ENCODE measurements at regions not wholly inside any gene's neighbourhood (a gene's known extent, or its start where the extent isn't known, plus 50 kb on each side); places are given as distances from the start of the nearest gene placed in this dataset.

GRCh38 chr18:62457877-62458276 is 64.9 kb upstream of the ZCCHC2 start:
- H3K27me3 Mint-ChIP-seq (ENCODE audit: insufficient read depth, low read depth, poor library complexity), result peaks cover 2% of the 10 kb centered on the region
- Histone ChIP-seq H2AFZ (peak overlapping the region; percentile 19), H3F3A (replicated peaks; ENCODE audit: low read depth) (no peaks in the 10 kb centered on the region), H3K4me3 (no peak overlapping the region), H3K36me3 (ENCODE audit: insufficient read depth) (no peaks in the 10 kb centered on the region), H3K4me1 (ENCODE audit: insufficient read depth) (no peaks in the 10 kb centered on the region; the same call in 1 of the 2 replicates), H3K4me2 (no peak overlapping the region), H3K9me2 (ENCODE audit: insufficient read depth) (no peaks in the 10 kb centered on the region; the same call in 1 of the 2 replicates), H3K27ac (ENCODE audit: low read depth) (no peak overlapping the region), H3K27me3 (ENCODE audit: insufficient read depth) (no peaks in the 10 kb centered on the region), H4K20me1 (replicated peaks; ENCODE audit: insufficient read depth) (no peaks in the 10 kb centered on the region), H3K79me2 (replicated peaks; ENCODE audit: insufficient read depth) (no peaks in the 10 kb centered on the region)
- TF ChIP-seq ZNF114 (CRISPR knock-in tag; IDR thresholded peaks at IDR 0.05) (no peak), JUNB (IDR thresholded peaks at IDR 0.05; ENCODE audit: unreplicated experiment) (no peak), EZH2phosphoT487 (IDR thresholded peaks at IDR 0.05; ENCODE audit: unreplicated experiment) (no peak), STAT1 (IDR thresholded peaks at IDR 0.05; ENCODE audit: unreplicated experiment) (no peak), CTCF (conservative IDR thresholded peaks at IDR 0.05; ENCODE audit: low read depth in 2 of 2) (peak; percentile 32 to 54; a peak in 3 of 4 replicates)
- ATAC-seq (peak; percentile 95), DNase-seq (ENCODE audit: low spot score) (peak; percentile 58)
- no peak overlapping the region for H3K4me3 Mint-ChIP-seq
- H3K9me3 Mint-ChIP-seq, result no peaks in the 10 kb centered on the region
- H3K27ac Mint-ChIP-seq, result no peak overlapping the region
- H3K4me1 Mint-ChIP-seq, result peaks cover 16% of the 10 kb centered on the region
- H3K36me3 Mint-ChIP-seq (ENCODE audit: low read depth), result no peaks in the 10 kb centered on the region

- Histone ChIP-seq H3K79me2 (replicated peaks; ENCODE audit: insufficient read depth) (no peaks in the 10 kb centered on the region), H3K36me3 (ENCODE audit: insufficient read depth) (no peaks in the 10 kb centered on the region), H4K20me1 (replicated peaks; ENCODE audit: insufficient read depth) (no peaks in the 10 kb centered on the region), H3K9me2 (ENCODE audit: insufficient read depth) (no peaks in the 10 kb centered on the region; the same call in 1 of the 2 replicates), H3K4me1 (ENCODE audit: insufficient read depth) (no peaks in the 10 kb centered on the region; the same call in 1 of the 2 replicates), H3K4me3 (no peak overlapping the region), H2AFZ (no peak overlapping the region), H3F3A (replicated peaks; ENCODE audit: low read depth) (no peaks in the 10 kb centered on the region), H3K27ac (ENCODE audit: low read depth) (no peak overlapping the region), H3K4me2 (no peak overlapping the region), H3K27me3 (ENCODE audit: insufficient read depth) (no peaks in the 10 kb centered on the region)
- Mint-ChIP-seq H3K27ac (no peak overlapping the region), H3K4me3 (no peak overlapping the region), H3K27me3 (ENCODE audit: insufficient read depth, low read depth, poor library complexity) (peaks cover 2% of the 10 kb centered on the region), H3K4me1 (peaks cover 16% of the 10 kb centered on the region), H3K9me3 (no peaks in the 10 kb centered on the region), H3K36me3 (ENCODE audit: low read depth) (no peaks in the 10 kb centered on the region)
- peak; percentile 76 for ATAC-seq
- DNase-seq (ENCODE audit: low spot score), result peak; percentile 49
- TF ChIP-seq CTCF (conservative IDR thresholded peaks at IDR 0.05; ENCODE audit: low read depth in 2 of 2), result peak in 1 of 2 experiments; percentile 46; a peak in 3 of 4 replicates
- TF ChIP-seq NANOG (IDR thresholded peaks at IDR 0.05; ENCODE audit: borderline replicate concordance), result no peak
These were observed 64.5 kb upstream of the ZCCHC2 start for GRCh38 chr18:62458346-62458745.
